GM21360 (cell line): ENCODE measurements at regions not wholly inside any gene's neighbourhood (a gene's known extent, or its start where the extent isn't known, plus 50 kb on each side); places are given as distances from the start of the nearest gene placed in this dataset.
"Not testable (repeated sequence)": the region's sequence is repeated elsewhere in the genome, so short reads cannot be mapped to it uniquely, and the experiment has no call there.

Source experiments
- ATAC-seq: cut with Tn5 transposase; IDR thresholded peaks from one replicate; pipeline ENCODE4 v1.9.1; 2021; ENCODE audit warnings: mild to moderate bottlenecking, moderate library complexity; ENCODE audit not compliant: unreplicated experiment

DNA sequence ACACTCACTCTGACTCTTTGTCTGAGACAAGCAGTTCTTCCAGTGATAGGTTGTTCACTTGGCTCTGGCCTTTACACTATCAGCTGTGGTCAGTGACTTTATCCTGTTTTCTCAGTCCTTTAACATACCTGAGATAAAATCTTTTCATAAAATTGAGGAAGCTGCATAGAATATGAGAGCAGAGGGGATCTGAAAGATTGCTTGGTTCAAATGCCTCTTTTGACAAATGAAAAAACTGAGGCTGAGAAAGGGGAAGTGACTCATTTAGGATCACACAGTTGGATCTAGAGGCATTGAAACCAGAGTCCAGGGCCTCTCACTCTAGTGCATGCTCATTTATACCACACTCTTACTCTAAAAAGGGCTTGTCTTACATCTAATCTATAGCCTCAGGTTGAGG is 277.0 kb upstream of the TBX18 start:
- peak; percentile 59 for ATAC-seq

DNA sequence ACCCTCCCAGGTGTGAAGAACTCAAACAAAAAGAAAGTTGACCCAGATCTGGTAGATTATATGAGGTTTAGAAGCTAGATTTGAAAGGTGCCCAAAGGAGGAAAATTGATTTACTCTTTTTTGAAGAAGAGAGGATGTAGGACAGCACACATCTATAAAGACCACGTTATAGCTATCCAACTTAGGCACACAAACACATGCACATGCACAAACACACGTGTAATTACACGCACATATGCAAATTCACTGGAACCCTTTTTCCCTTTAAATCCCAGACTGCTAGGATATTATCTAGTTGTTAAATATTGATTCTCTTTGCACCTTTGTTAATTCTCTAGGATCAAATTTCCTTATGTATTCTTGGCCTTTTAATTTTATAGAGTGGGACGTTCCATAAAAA is 272.8 kb upstream of the TBX18 start:
- no peak for ATAC-seq

DNA sequence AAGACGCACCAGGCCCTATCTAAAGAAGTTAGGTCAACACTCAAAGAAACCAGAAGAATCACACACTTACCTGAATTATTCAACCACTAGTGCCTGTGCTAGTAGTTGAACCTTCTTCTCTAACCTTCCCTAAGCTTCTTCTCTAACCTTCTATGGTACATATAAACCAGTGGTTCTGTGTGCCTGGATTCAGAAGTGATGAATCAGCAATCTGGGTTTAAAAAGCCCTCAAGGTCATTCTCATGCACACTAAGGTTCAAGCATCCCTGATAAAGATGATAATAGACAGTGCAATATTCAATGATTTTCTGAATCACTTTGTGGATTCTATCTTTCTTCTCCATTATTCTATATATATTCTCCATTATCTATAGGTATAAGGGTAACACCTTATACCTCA is 271.4 kb upstream of the TBX18 start:
- ATAC-seq: no peak

DNA sequence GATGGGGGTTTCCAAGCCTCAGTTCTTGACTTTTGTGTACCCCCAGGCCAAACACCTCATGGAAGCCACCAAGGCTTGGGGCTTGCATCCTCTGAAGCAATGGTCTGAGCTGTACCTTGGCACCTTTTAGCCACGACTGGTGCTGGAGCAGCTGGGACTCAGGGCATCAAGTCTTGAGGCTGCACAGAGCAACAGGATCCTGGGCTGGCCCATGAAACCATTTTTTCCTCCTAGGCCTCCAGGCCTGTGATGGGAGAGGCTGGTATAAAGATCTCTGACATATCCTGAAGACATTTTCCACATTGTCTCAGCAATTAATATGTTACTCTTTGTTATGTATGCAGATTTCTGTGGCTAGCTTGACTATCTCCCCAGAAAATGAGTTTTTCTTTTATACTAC is 269.1 kb upstream of the TBX18 start:
- ATAC-seq: no peak

DNA sequence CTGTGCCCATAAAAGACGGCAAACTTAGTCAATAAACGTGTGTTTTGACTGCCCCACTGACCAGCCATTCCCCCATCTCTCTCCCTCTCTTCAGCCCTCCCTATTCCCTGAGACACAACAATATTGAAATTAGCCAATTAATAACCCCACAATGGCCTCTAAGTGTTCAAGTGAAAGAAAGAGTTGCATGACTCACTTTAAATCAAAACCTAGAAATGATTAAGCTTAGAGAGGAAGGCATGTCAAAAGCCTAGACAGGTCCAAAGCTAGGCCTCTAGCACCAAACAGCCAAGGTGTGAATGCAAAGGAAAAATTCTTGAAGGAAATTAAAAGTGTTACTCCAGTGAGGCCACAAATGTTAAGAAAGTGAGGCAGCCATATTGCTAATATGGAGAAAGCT is 261.6 kb upstream of the TBX18 start:
- no peak for ATAC-seq

DNA sequence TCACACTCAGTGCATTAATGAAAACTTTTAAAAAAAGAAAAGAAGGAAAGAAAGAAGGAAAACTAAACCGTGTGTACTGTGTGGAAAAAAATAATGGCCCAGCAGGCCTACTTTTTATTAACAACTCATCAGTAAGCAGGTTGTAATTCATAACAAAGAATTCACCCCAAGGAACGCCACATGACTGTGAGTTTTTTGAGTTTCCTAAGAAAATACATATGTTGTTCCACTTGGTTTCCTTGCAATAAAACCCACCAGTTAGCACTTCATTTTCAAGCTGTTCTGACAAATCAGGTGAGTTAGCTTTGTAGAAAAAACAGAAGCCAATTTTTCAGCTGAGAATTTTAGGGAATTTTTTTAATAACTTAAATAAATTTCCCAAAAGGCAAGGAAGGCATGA is 259.3 kb upstream of the TBX18 start:
- no peak for ATAC-seq

DNA sequence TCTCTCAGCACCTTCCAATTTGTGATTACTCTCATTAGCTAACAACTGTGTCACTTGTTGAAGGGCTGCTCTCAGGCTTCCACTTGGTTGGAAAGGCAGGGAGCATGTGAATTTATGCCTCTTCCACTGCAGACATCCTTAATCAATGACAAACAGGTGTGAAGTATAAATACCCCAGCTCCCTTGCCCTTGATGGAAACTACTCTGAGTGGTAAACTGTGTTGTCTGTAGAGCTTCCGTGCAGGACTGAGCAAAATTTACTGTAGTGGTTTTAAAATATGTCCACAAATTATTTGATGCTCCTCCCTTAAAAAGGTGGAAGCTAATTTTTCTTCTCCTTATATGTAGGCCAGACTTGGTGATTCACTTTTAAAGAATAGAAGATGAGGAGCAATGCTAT is 253.0 kb upstream of the TBX18 start:
- ATAC-seq: no peak

DNA sequence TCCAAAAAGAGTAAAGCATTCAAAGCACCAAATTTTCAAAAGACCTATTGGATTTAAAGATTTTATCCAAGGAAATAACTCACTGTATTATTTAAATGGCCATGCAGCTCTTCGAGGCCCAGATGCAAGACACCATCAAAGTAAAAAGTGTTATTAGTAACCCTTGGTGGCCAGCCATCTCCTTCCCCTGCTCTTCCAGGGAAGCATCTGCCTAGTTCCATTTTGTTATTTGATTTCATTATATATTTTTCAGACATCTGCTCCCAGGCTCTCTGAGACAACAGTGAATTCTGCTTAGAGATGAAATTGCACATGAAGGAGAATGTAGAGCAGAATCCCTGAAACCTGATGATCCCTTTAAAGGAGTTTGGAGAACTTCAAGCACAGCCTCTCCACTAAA is 252.3 kb upstream of the TBX18 start:
- no peak for ATAC-seq

DNA sequence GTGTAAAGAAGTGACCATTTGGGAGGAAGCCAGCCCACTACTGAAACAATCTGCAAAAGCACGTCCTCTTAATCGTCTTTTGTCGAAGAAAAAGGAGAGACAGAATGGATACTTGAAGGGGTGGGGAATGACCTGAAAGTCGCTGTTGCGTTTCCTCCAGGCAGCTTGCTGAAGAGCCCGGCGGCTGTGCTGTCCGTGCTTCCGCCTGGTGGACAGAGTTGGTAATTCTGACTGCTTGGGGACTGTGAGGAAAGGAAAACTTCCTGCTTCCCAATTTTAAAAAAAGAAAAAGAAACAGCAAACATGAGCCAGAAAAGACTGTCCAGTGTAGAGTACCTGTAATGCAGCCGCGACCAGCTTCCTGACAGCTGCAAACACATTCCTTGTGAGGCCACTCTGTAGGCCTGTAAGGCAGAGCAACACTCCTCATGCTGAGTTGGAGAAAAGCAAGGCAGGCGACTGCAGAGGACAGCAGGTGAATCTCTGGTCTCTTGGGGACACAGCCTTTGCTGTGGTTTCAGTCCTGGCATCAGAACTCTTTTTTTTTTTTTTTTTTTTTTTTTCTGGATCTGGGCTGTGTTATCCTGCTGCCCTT is 251.1 kb upstream of the TBX18 start:
- peak; percentile 77 for ATAC-seq

DNA sequence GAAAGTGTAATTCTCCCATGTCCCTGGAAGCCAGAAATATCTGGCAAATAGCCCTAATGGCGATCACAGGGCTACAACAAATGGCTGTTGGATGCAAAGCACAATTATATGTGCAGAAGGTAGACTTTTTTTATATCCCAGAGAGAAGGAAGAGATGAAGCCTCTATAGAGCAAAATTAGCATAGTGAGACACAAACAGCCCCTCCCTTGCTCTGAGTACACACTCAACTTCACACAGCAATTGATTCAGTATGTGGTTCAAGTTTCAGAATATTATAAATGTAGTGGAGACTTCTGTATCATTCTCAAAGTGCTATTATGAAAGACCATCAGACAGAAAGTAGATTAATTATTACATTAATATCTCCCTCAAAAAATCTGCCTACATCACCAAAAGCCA is 246.5 kb upstream of the TBX18 start:
- ATAC-seq: no peak

DNA sequence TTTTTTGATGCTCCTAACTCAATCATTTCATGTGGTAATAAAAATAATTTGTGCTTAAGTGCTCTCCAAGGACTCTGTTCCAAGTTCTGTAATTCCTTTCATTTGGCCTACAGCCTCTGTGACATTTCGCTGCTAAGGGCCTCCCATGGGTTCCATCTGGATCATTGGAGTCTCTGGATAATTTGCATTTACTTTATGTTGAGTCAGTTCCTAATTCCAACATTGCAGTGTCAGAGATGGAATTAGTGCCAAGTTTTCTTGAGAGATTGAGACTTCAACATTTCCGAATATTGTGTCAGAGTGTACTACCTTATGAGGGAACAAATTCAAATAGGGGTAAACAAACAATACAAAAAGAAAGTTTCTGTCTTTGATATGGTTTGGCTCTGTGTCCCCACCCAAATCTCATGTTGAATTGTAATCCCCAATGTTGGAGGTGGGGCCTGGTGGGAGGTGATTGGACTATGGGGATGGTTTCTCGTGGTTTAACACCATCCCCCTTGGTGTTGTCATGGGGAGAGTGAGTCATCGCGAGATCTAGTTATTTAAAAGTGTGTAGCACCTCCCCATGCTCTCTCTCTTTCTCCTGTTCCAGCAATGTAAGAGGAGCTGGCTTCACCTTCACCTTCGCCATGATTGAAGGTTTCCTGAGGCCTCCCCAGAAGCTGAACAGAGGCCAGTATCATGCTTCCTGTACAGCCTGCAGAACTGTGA is 244.1 kb upstream of the TBX18 start:
- ATAC-seq: no peak

DNA sequence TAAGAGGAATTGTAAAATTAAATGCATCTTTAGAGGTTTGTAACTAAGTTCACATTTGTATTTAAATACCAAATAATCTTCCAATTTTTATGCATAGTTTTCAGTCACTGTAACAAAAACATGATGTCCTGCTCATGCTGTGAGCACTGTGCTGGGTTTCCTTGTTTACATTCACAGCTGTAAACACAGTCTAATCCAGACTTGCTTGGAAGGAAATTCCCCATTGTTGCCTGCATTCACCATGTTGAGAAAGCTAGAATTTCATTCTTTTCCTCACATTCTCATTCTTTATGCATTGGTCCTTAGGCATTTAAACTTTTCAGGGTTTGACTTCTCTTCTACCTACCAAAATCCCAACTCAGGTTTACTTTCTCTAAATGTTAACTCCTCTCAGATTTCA is 242.0 kb upstream of the TBX18 start:
- ATAC-seq: no peak

DNA sequence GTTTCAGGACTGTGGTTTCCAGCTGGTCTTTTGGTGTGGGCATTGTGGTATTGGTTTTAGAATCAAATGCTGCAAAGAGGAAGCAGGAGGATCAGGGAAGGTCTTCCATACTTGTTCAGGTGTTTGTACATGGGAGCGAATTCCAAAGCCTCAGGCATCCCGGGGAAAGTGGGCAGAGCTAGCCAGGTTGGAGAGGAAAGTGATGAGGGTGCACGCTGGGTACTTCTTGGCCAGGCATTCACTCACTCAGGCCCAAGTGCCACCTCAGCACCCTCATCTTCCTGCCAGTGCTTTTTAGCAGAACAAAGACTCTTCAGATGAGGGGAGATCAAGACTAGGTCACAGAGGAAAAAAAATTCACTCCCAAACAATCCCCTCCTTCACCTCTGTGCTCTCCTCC is 241.1 kb upstream of the TBX18 start:
- ATAC-seq: no peak

DNA sequence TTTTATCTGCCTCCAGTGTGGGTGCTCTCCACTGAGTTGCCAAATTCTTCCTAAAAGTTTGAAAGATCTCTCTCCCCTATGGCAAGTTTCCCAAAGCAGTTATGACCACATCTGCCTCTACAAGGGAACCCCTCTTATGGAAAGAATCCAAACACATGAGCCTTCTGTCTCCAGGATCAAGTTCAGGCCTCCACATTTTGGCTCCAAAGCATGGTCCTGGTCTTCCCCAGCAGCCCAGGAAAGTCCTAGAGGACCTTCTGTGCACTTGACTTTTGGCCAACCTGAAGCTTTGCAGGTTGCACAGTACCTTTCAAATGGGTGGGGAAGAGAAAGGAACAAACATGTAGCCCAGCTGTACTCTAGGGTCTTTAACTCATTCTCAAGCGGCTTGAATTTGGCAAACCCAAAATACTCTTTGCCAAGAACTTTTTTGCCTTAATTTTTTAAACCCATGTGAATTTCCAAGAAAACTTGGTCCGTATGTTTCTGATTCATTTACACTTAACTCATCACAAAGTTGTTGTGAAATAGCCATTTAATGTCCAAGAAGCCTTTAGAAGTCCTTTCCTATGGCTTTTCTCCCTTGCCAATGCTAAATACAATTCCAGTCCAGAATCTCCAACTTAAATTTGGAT is 240.1 kb upstream of the TBX18 start:
- no peak for ATAC-seq

DNA sequence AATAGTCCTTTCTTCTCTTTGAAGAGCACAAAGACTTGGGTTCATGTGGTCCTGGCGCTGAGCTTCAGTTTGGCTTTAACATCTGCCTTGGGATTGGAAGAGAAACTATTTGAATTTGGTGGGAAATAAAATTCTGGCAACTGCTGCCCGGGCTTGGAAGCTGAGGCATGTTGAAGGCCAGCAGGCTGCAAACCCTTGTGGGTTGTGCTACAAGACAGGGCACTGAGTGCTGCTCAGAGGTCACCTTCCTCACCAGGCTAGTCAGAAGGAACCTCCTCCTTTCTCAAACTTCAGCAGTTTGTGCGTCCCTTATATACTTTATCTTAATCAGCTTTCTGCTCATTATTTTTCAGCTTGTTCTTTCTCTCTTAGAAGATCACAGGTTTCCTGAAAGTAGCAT is 238.4 kb upstream of the TBX18 start:
- ATAC-seq: no peak

DNA sequence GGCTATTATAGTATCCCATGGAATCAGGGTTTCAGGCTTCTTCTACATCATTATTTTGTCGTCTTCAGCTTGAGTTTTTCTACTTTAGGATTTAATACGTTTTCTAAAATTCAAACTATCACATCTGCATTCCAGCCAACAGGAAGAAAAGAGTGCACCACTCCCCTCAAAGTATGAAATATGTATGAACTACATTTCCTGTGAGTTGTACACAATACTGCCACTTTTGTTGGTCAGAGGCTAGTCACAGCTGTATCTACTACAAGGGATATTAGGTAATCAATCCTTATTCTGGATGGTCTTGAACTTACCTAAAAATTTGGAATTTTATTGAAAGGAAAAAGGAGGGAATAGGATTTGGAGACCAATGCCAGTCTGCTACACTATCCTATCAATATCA is 235.6 kb upstream of the TBX18 start:
- ATAC-seq: no peak

DNA sequence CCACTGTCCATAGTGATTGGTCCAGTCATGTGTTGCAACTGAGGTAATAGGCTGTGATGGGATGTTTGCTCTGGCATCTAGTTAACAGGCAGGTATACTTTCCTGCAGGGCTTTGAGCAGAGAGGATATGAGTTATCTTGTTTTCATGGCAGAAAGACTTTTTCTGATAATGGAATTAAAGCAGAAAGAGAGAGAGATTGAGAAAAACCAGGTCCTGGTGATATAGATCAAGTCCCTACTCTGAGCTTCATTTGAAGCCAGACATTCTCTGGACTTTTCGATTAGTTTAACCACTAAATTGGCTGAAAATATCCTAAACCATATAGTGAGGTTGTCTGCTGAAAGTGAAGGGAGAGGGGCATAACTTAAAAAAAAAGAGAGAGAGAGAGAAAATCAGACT is 233.8 kb upstream of the TBX18 start:
- ATAC-seq: no peak

DNA sequence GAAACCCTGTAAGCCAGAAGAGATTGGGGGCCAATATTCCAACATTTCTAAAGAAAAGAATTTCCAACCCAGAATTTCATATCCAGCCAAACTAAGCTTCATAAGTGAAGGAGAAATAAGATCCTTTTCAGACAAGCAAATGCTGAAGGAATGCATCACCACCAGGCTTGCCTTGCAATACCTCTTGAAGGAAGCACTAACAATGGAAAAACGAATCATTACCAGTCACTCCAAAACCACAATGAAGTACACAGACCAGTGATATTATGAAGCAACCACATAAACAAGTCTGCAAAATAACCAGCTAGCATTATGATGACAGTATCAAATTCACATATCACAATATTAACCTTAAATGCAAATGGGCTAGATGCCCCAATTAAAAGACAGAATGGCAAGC is 224.4 kb upstream of the TBX18 start:
- ATAC-seq: not testable (repeated sequence)

DNA sequence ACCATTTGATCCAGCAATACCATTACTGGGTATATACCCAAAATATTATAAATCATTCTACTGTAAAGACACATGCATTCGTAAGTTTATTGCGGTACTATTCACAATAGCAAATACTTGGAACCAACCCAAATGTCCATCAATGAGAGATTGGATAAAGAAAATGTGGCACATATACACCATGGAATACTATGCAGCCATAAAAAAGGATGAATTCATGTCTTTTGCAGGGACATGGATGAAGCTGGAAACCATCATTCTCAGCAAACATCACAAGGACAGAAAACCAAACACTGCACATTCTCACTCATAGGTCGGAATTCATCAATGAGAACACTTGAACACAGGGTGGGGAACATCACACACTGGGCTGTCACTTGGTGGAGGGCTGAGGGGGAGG is 221.1 kb upstream of the TBX18 start:
- not testable (repeated sequence) for ATAC-seq

DNA sequence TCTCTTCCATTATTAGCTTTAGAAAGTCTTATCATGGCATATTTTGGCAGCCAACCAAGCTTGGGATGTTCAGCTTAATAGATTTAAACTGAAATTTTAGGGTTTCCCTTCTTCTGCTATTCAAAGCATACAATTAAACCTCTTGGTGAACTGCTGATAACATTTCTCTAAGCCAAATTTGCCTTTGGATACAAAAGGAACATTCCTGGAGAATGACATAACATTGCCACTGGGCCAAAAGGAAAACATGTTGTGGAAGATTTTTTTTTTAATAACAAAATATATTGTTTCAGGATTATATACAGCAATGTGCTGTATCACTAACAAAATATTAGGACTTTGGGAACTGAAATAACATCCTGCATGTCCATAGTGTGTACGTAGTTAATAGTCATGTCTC is 215.1 kb upstream of the TBX18 start:
- no peak for ATAC-seq

DNA sequence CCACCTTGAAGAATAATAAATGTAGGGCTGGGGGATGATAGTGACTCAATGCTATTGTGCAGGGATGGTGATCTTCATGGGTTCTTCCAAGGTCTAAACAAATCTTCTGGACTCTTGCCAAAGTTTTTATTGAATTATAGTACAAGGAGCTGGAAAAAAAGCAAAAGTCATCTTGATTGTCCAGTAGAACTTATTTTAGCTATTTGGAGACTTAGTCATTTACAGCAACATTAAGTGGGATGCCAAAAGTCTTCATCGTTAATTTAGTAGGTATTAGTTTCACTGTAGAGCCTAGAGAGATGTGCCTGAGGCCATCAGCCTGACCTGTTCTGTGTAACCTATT is 212.9 kb upstream of the TBX18 start:
- ATAC-seq: no peak

DNA sequence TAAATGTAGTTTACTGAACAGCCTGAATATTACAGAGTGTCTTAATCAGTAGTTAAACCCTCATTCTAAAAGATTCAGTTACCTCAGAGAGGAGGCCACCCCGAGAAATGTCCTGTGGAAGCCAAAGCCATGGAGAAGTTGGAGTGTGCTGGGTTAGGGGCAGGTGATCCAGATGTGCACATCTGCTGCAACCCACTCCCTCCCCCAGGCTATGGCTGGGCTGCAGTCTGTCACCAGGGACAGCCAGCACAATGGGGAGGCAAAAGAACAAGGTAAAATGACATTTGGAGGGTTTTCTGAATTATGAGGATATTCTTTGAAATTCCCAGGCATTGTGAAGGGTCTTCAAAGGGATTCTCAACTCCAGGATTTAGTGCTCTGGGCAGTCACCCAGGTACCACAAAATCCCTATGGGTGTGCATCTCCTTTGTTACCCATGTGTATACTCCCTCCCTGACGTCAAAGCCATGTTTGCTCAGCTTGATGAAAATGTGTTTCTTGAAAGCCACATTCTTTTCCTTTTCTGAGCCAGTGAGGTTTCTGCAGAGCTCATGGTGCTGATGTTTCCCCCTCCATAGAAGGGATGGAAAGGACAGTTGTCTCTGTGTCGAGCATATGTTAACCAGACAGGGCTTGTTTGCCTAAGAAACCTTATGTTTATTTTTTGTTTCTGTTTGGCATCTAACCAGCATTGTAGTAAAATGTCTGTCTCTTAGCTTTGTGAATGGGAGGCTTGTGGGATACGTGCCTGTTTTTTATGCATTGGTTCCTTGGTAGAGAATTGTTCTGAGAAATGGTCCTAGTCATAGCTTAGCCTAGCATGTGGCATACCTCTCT is 212.3 kb upstream of the TBX18 start:
- no peak for ATAC-seq
